NCI-H82 treated with DMSO at 0.1 percent for 48 hours (cell line): ENCODE measurements at regions not wholly inside any gene's neighbourhood (a gene's known extent, or its start where the extent isn't known, plus 50 kb on each side); places are given as distances from the start of the nearest gene placed in this dataset.

Source experiments
- DNase-seq: peaks from one replicate; lab custom pipeline; 2025; ENCODE audit not compliant: unreplicated experiment; lab: John Stamatoyannopoulos, UW

GRCh38 chr6:14622085-14622484, 504.5 kb downstream of the CD83 start:
- DNase-seq = no peak

DNA sequence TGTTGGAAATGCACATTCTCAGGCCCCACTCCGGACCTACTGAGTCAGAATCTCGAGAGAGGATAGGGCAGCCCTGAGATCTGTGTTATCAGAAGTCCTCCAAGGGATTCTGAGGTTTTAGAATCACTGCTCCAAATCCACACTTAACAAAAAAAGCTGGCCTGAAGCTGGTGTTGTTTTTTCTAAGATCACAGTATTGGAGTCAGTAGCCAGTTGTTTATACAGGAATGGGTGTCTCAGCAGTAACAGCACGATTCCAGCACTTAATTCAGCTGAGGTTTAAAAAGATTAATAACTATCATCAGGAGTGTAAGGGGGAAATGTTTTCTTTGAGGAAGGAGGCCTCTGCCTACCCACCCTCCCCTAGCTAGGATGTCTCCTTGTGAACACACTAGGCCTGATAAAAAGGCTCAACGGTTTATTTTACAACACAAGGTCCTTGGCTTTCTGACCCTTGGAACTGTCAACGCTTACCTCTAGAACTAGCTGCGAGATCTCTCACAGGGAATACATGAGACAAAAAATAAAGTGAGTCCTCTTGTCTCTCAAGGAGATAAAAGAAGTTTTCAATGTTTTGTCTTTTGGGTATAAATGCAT, 505.4 kb downstream of the CD83 start:
- DNase-seq = no peak

DNA sequence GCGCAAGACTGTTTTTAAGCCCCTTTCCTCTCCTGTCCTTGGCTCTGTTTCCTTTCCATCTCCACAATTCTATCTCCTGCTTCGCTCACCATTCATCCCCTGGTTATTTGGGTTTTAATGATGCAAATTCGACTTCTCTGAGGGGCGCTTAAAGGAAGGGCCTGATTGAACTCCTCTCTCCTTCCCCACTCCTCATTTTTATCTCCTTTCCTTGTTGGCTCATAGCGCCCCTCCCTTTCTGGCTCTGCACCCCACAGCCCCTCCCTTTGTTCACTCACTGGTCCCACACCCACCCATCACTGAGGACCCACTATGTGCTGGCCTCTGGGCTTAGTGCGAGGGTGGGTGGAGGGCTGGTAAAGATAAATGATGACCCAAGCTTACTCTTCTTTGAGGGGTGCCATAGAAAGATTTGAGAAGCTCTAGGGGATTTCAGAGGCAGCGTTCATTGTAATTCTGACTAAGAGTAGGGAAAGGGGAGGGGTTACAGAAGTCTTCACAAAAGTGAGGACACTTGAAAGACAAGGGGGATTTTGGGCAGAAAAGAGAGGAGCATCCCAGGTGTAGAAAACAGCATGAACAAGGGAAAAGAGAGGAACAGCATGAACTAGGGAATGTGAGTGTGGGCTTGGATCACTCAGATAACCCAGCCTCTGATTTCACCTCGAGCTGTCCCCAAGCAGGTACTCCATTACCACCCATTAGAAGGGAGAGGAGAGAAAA, 507.8 kb downstream of the CD83 start:
- DNase-seq = no peak

DNA sequence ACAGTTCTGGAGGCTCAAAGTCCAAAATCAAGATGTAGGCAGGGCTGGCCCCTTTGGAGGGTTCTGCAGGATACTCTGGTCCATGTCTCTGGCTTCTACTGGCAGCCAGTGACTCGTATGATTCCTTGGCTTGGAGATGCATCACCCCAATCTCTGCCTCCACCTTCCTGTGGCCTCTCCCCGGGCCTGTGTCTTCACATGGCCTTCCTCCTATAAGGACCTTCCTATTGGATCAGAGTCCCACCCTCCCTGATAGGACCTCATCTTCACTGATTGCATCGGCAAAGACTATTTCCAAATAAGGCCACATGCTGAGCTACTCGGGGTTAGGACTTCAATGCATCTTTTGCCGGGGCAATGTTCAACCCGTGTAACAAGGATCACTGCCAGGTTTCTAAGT, 509.0 kb downstream of the CD83 start:
- DNase-seq = no peak

DNA sequence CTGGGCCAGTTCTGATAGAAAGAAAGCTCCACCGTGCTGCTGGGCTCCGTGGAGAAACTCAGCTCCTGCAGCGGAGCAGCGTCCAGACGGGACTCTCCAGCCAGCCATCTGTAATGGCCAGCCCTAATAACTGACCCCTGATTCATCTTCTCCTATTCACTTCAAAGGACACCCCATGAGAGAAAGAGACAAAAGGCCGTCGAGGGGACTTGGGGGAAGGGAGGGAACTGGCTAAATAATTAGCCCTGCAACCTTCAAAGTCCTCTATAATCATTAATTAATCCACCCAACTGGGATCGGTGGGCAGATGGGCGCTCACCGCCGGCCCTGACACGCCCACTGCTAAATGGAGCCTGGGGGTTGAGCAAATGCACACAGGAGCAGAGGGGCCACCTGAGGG, 512.4 kb downstream of the CD83 start:
- DNase-seq = peak; percentile 78

DNA sequence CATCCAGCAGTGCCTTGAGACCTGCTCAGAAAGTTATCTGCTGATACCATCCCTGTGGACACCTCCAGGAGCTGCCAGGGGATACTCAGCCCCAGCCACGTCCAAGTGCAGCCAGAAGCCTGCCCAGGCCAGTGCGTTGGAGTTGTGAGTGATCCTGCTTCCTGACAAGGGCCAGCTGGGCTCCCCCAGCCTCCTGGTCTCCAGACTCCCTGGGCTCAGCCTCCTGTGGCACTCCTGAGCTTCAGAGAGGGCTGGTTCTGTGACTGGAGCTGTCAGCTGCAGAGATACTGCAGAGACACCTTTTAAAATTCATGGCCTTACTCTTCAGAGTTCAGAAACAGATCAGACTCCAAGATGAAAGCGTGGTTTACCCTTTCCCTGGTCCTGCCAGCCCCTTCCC, 515.9 kb downstream of the CD83 start:
- DNase-seq = no peak

DNA sequence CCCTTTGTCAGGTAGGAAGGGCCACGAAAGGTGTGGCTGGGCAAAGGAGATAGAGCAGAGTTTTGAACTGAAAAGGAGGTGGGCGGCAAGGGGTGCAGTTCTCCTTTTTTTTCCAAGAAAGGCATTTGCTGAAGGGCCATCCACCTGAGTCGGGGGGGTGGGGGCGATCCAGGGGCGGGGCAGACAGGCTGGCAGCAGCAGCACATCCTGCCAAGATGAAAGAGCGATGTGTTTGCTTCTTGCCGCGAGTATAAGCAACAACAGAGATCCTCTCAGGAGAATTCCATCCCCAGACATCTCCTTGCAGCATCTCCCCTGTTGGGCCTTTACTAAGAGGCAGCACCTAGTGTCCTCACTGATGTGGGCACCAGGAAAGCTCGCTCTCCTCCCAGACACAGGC, 516.5 kb downstream of the CD83 start:
- DNase-seq = no peak

GRCh38 chr6:14635195-14635594, 517.6 kb downstream of the CD83 start:
- no peak for DNase-seq

GRCh38 chr6:14635934-14636591, 518.5 kb downstream of the CD83 start:
- no peak for DNase-seq

GRCh38 chr6:14638435-14638905, 520.9 kb downstream of the CD83 start:
- no peak for DNase-seq

GRCh38 chr6:14638906-14639761, 521.6 kb downstream of the CD83 start:
- peak; percentile 94 for DNase-seq

DNA sequence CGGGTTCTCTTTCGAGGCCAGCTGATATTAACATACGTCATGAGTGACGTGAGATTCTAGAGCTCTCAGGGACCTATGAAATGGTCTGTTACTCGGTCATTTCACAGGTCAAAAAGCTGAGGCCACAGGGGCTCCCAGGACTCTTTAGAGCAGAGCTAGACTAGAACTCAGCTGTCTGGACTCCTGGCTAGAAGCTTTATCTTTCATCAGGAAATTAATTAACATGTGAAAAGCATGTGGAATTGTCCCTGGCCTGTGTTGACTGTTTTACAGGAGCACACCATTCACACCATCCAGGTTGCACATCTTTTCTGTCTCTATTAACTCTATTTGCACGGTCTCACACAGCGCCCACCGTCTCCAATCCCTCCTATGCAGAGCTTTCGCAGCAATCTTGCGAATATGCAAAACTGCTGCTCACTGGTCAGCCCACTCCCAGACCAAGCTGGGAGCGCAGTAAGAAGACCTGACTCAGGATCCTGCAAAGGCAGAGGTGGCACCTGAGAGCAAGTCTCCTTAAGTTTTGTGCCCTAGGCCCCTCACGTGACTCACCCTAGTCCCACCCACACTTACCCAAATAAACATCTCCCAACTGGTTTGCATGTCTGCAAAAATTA, 522.5 kb downstream of the CD83 start:
- DNase-seq = no peak

DNA sequence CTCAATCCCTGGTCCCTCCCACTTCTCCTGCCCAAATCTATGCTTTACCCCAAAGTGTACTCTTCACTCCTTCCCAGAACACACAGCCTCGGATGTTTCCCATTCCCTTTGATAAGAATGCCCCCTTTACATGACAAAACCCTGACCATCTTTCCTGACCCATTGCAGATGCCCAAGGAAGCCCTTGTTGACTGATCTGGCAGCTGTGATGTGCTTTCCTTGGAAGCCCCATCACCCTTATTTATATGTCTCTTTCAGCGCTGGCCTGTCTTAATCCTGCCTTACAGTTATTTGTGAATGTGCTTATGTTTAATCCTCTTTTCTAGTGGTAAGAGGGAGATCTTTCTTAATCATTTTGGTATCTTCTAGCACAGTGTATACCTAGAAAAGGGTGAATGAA, 523.1 kb downstream of the CD83 start:
- peak; percentile 99 for DNase-seq

DNA sequence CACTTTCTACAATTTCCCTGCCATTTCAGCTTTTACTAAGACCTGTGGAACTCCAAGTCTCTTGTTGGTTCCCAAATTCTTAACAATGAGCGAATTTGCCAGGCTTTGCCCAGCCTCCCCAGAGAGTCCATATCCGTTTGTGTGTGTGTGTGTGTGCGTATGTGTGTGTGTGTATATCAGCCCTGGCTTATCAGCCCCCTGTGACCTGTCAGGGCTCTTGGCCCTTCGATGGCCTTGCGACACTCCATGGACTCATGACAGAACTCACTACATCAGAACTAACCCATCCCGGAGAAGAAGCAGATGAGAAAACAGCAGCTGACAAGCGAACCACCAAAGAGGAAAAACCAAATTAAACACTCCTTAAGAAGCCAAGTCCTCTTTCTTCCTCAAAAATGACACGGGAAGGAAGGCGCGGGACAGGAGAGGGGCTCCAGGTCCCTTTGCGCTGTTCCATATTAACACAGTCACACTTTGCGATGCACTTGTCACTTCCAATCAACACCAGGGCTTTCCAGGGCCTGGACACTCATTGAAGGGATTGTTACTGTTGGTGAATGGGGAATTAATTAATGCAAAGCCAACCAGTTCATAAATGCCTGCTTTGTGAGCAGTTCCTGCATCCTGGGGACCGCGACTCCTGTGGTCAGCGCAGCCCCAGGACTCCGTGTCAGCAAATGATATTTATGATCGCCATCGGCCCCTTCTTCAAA, 524.0 kb downstream of the CD83 start:
- DNase-seq = peak; percentile 50

- no peak for DNase-seq
Observed at GRCh38 chr6:14642136-14642505, 524.5 kb downstream of the CD83 start.

GRCh38 chr6:14642842-14643241, 525.3 kb downstream of the CD83 start:
- no peak for DNase-seq

DNA sequence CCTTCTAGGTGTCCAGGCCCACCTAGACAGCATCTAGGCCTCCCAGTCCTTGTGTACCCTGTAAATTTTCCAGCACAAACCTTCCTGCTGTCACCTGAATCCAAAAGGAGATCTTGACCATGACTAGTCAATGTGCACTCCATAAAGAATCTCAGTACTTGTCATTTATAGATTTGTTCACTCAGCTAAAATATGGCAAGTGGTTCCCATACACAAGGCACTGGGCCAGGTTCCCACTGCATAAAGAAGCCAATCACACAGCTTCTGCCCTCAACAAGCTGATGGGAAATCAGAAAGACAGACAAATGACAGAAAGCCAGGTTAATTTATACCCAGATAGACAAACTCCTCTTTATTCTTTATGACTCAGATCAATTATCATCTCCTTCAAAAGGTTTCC, 526.8 kb downstream of the CD83 start:
- DNase-seq = no peak

GRCh38 chr6:14645221-14645620, 527.6 kb downstream of the CD83 start:
- no peak for DNase-seq

DNA sequence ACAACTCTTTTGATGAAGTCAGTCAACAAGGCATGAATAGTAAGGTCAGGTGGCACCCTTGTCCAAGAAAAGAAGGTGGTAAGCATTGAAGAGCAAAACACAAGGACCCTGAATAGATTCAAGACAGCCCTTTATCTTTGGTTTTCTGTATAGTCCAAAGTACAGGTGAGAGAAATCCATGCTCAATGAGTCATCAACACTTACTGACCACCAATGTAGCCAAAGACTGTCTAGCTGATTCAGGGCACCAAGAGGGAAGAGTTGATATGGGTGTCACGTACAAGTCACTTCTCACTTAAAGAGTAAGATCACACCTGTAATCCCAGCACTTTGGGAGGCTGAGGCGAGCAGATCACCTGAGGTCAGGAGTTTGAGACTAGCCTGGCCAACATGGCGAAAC, 528.3 kb downstream of the CD83 start:
- no peak for DNase-seq

DNA sequence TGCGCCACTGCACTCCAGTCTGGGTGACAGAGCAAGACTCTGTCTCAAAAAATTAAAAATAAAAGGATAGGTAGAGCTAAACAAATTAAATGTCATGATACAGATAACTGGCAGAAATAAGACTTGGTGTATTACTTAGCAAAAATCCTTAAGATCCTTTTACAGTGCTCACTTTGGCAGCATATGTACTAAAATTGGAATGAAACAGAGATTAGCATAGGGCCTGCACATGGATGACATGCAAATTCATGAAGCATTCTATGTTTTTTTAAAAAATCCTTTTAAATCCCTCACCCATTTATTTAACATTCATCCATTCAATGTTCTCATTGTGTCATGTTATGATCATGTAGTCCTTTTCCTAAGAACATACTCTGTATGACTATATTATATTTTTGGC, 528.8 kb downstream of the CD83 start:
- no peak for DNase-seq
